NB4 (cell line): ENCODE measurements at regions not wholly inside any gene's neighbourhood (a gene's known extent, or its start where the extent isn't known, plus 50 kb on each side); places are given as distances from the start of the nearest gene placed in this dataset.

Source experiments
- POLR2A ChIP-seq: IDR thresholded peaks from 2 replicates; pipeline ENCODE4 v1.6.1; 2011; ENCODE audit warnings: mild to moderate bottlenecking; ENCODE audit not compliant: insufficient read length; ENCODE audit errors: extremely low read depth
- TF ChIP-seq, protein P1 (sequence below): IDR thresholded peaks from one replicate; pipeline ENCODE4 v1.5.1; 2012; ENCODE audit warnings: low read depth, low read length
- TF ChIP-seq, protein P2 (sequence below): IDR thresholded peaks from 2 replicates; pipeline ENCODE4 v1.6.1; 2011; ENCODE audit warnings: low read depth, low read length

DNA sequence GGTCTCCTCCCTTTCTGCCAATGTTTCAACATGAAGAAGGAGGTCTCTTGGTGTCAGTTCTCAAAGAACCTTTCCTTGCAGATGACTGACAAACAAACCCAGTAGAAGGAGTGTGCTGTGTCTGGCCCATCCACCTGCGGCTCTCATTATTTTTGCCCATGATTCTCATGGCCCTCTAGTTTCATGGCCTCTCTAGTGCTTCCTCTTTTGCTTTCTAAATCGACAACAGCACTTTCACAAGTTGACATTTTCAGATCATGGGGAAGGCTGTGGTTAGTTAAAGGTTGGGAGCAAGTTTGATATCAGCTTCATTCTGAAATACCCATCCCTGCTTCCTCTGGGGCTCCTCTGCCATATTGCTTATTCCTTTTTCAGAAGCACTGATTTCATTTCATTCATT, 805.2 kb downstream of the SLC4A3 start:
- TF ChIP-seq, protein P1, sequence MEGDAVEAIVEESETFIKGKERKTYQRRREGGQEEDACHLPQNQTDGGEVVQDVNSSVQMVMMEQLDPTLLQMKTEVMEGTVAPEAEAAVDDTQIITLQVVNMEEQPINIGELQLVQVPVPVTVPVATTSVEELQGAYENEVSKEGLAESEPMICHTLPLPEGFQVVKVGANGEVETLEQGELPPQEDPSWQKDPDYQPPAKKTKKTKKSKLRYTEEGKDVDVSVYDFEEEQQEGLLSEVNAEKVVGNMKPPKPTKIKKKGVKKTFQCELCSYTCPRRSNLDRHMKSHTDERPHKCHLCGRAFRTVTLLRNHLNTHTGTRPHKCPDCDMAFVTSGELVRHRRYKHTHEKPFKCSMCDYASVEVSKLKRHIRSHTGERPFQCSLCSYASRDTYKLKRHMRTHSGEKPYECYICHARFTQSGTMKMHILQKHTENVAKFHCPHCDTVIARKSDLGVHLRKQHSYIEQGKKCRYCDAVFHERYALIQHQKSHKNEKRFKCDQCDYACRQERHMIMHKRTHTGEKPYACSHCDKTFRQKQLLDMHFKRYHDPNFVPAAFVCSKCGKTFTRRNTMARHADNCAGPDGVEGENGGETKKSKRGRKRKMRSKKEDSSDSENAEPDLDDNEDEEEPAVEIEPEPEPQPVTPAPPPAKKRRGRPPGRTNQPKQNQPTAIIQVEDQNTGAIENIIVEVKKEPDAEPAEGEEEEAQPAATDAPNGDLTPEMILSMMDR, result no peak
- TF ChIP-seq POLR2A, result no peak
- TF ChIP-seq, protein P2, sequence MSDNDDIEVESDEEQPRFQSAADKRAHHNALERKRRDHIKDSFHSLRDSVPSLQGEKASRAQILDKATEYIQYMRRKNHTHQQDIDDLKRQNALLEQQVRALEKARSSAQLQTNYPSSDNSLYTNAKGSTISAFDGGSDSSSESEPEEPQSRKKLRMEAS, result no peak
